NCI-H146 (cell line): ENCODE measurements at regions not wholly inside any gene's neighbourhood (a gene's known extent, or its start where the extent isn't known, plus 50 kb on each side); places are given as distances from the start of the nearest gene placed in this dataset.

Experiments
- DNase-seq: peaks from one replicate; lab custom pipeline; 2025; lab: John Stamatoyannopoulos, UW

- DNase-seq: no peak
Observed at GRCh38 chr15:62946940-62947339, 95.6 kb upstream of the TPM1 start.

GRCh38 chr15:62950462-62950931 lies 92.0 kb upstream of the TPM1 start:
- no peak for DNase-seq

- no peak for DNase-seq
Observed at GRCh38 chr15:62951481-62951880, 91.1 kb upstream of the TPM1 start.

- DNase-seq: no peak
Observed at GRCh38 chr15:62953021-62953420, 89.5 kb upstream of the TPM1 start.

GRCh38 chr15:62953496-62954045 lies 89.0 kb upstream of the TPM1 start:
- no peak for DNase-seq

GRCh38 chr15:62957130-62957529 lies 85.4 kb upstream of the TPM1 start:
- DNase-seq: no peak

- DNase-seq: no peak
Observed at GRCh38 chr15:62958528-62959363, 83.8 kb upstream of the TPM1 start.

GRCh38 chr15:62961134-62961533 lies 81.4 kb upstream of the TPM1 start:
- DNase-seq: no peak

GRCh38 chr15:62962101-62962995 lies 80.2 kb upstream of the TPM1 start:
- DNase-seq: no peak

GRCh38 chr15:62964251-62964650 lies 78.3 kb upstream of the TPM1 start:
- DNase-seq: no peak

- no peak for DNase-seq
Observed at GRCh38 chr15:62966294-62967078, 76.1 kb upstream of the TPM1 start.

- no peak for DNase-seq
Observed at GRCh38 chr15:62968699-62969098, 73.8 kb upstream of the TPM1 start.

- DNase-seq: no peak
Observed at GRCh38 chr15:62969442-62970089, 73.0 kb upstream of the TPM1 start.

GRCh38 chr15:62972814-62973213 lies 69.7 kb upstream of the TPM1 start:
- no peak for DNase-seq

GRCh38 chr15:62975515-62975914 lies 67.0 kb upstream of the TPM1 start:
- DNase-seq: no peak

GRCh38 chr15:62976301-62976881 lies 66.2 kb upstream of the TPM1 start:
- DNase-seq: no peak

GRCh38 chr15:62977952-62978811 lies 64.4 kb upstream of the TPM1 start:
- no peak for DNase-seq

- no peak for DNase-seq
Observed at GRCh38 chr15:62979252-62979651, 63.3 kb upstream of the TPM1 start.

- DNase-seq: no peak
Observed at GRCh38 chr15:62981071-62981470, 61.5 kb upstream of the TPM1 start.

- DNase-seq: no peak
Observed at GRCh38 chr15:62983956-62984355, 58.6 kb upstream of the TPM1 start.
